ENCODE measurements at regions not wholly inside any gene's neighbourhood (a gene's known extent, or its start where the extent isn't known, plus 50 kb on each side); places are given as distances from the start of the nearest gene placed in this dataset.

GRCh38 chr2:150878356-150878755 lies 383.3 kb downstream of the RBM43 start:
- TF ChIP-seq RAD21 (IDR thresholded peaks at IDR 0.05; ENCODE audit: low read depth) (no peak), MAX (IDR thresholded peaks at IDR 0.05) (no peak), REST (IDR thresholded peaks at IDR 0.05; ENCODE audit: low read depth) (no peak)
